GM12878 (cell line): ENCODE measurements at regions not wholly inside any gene's neighbourhood (a gene's known extent, or its start where the extent isn't known, plus 50 kb on each side); places are given as distances from the start of the nearest gene placed in this dataset.

Experiments used
- ATAC-seq: fragments of 200-7000 bp; cut with Tn5 transposase; 3 replicates; pipeline ENCODE4 v1.9.1; 2020; ENCODE audit warnings: mild to moderate bottlenecking, moderate library complexity
- BruUV-seq: library from RNA; stranded (reverse); fragments of 400-500 nt; replicated peaks from 2 replicates; lab custom pipeline; 2021; lab: Mats Ljungman, UMichigan
- CTCF ChIA-PET: fragments of 300-600 bp; sonication (Branson Sonifier 250); formaldehyde crosslinking; extraction: SDS; loops from one replicate; lab custom pipeline; 2021; ENCODE audit warnings: inconsistent platforms; lab: Yijun Ruan, JAX
- POLR2A ChIA-PET: fragments of 350-600 bp; formaldehyde crosslinking; extraction: SDS; loops from one replicate; lab custom pipeline; 2021; ENCODE audit warnings: inconsistent platforms; lab: Charles Lee
- RAD21 ChIA-PET: fragments of 300-600 bp; sonication (Branson Sonifier 250); formaldehyde crosslinking; loops from one replicate; lab custom pipeline; 2023; ENCODE audit warnings: antibody characterized with exemption; ENCODE audit not compliant: unreplicated experiment; lab: Charles Lee
- SMC1A ChIA-PET: fragments of 300-600 bp; sonication (Branson Sonifier 250); formaldehyde crosslinking; loops from one replicate; lab custom pipeline; 2023; ENCODE audit not compliant: unreplicated experiment, uncharacterized antibody; lab: Charles Lee
- DNase-seq: peaks from one replicate; pipeline ENCODE4 v3.0.0-alpha.2; 2011; ENCODE audit warnings: low read depth, low spot score
- FAIRE-seq: peaks from 3 replicates; lab custom pipeline; 2011; peaks lifted over from hg19 to GRCh38; lab: Jason Lieb, UNC
- H2AFZ ChIP-seq: 2 replicates; pipeline ENCODE4 v1.6.0; 2011; ENCODE audit warnings: low read depth, low read length, control low read depth; ENCODE audit not compliant: control insufficient read depth
- H3K27ac ChIP-seq: 2 replicates; pipeline ENCODE4 v1.5.1; 2011; ENCODE audit warnings: control low read depth; ENCODE audit not compliant: control insufficient read depth, insufficient read depth
- H3K27me3 ChIP-seq, 2 experiments: replicated peaks in 1 of 2; 2 replicates each; pipeline versions ENCODE4 v1.6.0 to v1.6.1; 2011; ENCODE audit warnings: low read length in 1 of 2; ENCODE audit not compliant: control insufficient read depth in 2 of 2, insufficient read depth in 2 of 2
- H3K36me3 ChIP-seq, 2 experiments: 2 replicates each; pipeline ENCODE4 v1.5.1; 2011; ENCODE audit warnings: low read length in 1 of 2; ENCODE audit not compliant: control insufficient read depth in 2 of 2, insufficient read depth in 2 of 2
- H3K4me1 ChIP-seq: 2 replicates; pipeline ENCODE4 v1.6.1; 2011; ENCODE audit warnings: mild to moderate bottlenecking, low read length, moderate library complexity, mixed read lengths; ENCODE audit not compliant: control insufficient read depth, insufficient read depth
- H3K4me2 ChIP-seq: 2 replicates; pipeline ENCODE4 v1.6.0; 2011; ENCODE audit warnings: control low read depth; ENCODE audit not compliant: control insufficient read depth, insufficient read depth
- H3K4me3 ChIP-seq: fragments of 200-600 bp; sonication (generic); 2 replicates; pipeline ENCODE4 v1.5.1; 2016
- H3K79me2 ChIP-seq: 2 replicates; pipeline ENCODE4 v1.6.0; 2011; ENCODE audit warnings: low read length; ENCODE audit not compliant: control insufficient read depth, insufficient read depth
- H3K9ac ChIP-seq: 2 replicates; pipeline ENCODE4 v1.8.0; 2011; ENCODE audit warnings: low read length, control low read depth, mixed read lengths; ENCODE audit not compliant: control insufficient read depth, insufficient read depth
- H3K9me3 ChIP-seq: replicated peaks from 3 replicates; pipeline ENCODE4 v1.5.1; 2011; ENCODE audit warnings: mild to moderate bottlenecking, low read length; ENCODE audit not compliant: control insufficient read depth, insufficient read depth
- H4K20me1 ChIP-seq: 2 replicates; pipeline ENCODE4 v1.6.0; 2011; ENCODE audit not compliant: control insufficient read depth, insufficient read depth
- ASH2L ChIP-seq: fragments of 300-600, 200-600 bp; sonication (generic); IDR thresholded peaks from 2 replicates; pipeline ENCODE4 v1.6.1; 2017; ENCODE audit warnings: low read depth, mild to moderate bottlenecking, borderline replicate concordance
- ATF7 ChIP-seq: fragments of 450-650 bp; IDR thresholded peaks from 2 replicates; pipeline ENCODE4 v1.6.1; 2016; ENCODE audit warnings: low read depth, mild to moderate bottlenecking
- BCL11A ChIP-seq: IDR thresholded peaks from 2 replicates; pipeline ENCODE4 v1.6.1; 2011; ENCODE audit warnings: low read depth, low read length
- BRCA1 ChIP-seq: IDR thresholded peaks from 2 replicates; pipeline ENCODE4 v1.6.1; 2011; ENCODE audit warnings: low read depth, low read length, improper control_type of control experiment
- GATAD2B ChIP-seq: fragments of 450-650 bp; conservative IDR thresholded peaks from 2 replicates; pipeline ENCODE4 v1.6.1; 2017; ENCODE audit warnings: low read depth, mild to moderate bottlenecking, moderate library complexity
- IKZF1 ChIP-seq: fragments of 450-650 bp; conservative IDR thresholded peaks from 2 replicates; pipeline ENCODE4 v1.6.1; 2017; ENCODE audit warnings: antibody characterized with exemption, mild to moderate bottlenecking
- NBN ChIP-seq: fragments of 450-650 bp; IDR thresholded peaks from 2 replicates; pipeline ENCODE4 v1.6.1; 2016
- NFYA ChIP-seq: IDR thresholded peaks from 2 replicates; pipeline ENCODE4 v1.6.1; 2011; ENCODE audit warnings: low read depth, mild to moderate bottlenecking, low read length, improper control_type of control experiment, borderline replicate concordance
- NKRF ChIP-seq: fragments of 450-650 bp; conservative IDR thresholded peaks from 2 replicates; pipeline ENCODE4 v1.6.1; 2017; ENCODE audit warnings: mild to moderate bottlenecking, moderate library complexity
- NR2C1 ChIP-seq: fragments of 450-650 bp; IDR thresholded peaks from 2 replicates; pipeline ENCODE4 v1.6.1; 2017; ENCODE audit warnings: antibody characterized with exemption, mild to moderate bottlenecking, moderate library complexity
- PML ChIP-seq: IDR thresholded peaks from 2 replicates; pipeline ENCODE4 v1.6.1; 2012; ENCODE audit warnings: low read length, inconsistent platforms
- SMAD1 ChIP-seq: fragments of 450-650 bp; IDR thresholded peaks from 2 replicates; pipeline ENCODE4 v1.6.1; 2018; ENCODE audit warnings: mild to moderate bottlenecking, low read depth; ENCODE audit not compliant: partially characterized antibody
- SMARCA5 ChIP-seq: fragments of 450-650 bp; IDR thresholded peaks from 2 replicates; pipeline ENCODE4 v1.6.1; 2017; ENCODE audit warnings: mild to moderate bottlenecking
- YY1 ChIP-seq: IDR thresholded peaks from 2 replicates; pipeline ENCODE4 v1.6.1; 2011; ENCODE audit warnings: low read depth, mild to moderate bottlenecking, low read length
- ZBED1 ChIP-seq: IDR thresholded peaks from 2 replicates; pipeline ENCODE4 v1.6.1; 2016; ENCODE audit warnings: borderline replicate concordance
- ZBTB33 ChIP-seq: fragments of 450-650 bp; IDR thresholded peaks from 2 replicates; pipeline ENCODE4 v1.6.1; 2017; ENCODE audit warnings: mild to moderate bottlenecking
- ZNF217 ChIP-seq: fragments of 450-650 bp; IDR thresholded peaks from 2 replicates; pipeline ENCODE4 v1.6.1; 2017; ENCODE audit warnings: antibody characterized with exemption, mild to moderate bottlenecking
- ZNF274 ChIP-seq: IDR thresholded peaks from one replicate; pipeline ENCODE4 v1.8.0; 2011; ENCODE audit not compliant: insufficient read length, insufficient read depth
- WGBS: methylation state at CpG from one replicate; pipeline ENCODE4 v1.1.6; 2016; ENCODE audit warnings: low lambda C conversion rate; ENCODE audit not compliant: insufficient replicate concordance, insufficient coverage; ENCODE audit errors: missing lambda C conversion rate; 5-methylcytosine and 5-hydroxymethylcytosine counted together
- in situ Hi-C: fragments of 300-500 bp; cut with MboI; formaldehyde crosslinking; loops from 9 replicates; pipeline ENCODE4 v1.14.3; 2018; ENCODE audit warnings: mixed read lengths
- intact Hi-C: fragments of 100-400 bp; cut with micrococcal nuclease; formaldehyde crosslinking; loops from one replicate; pipeline ENCODE4 v1.14.2; 2022; ENCODE audit not compliant: unreplicated experiment

GRCh38 chr6:40668203-40668602 is 81.0 kb upstream of the LRFN2 start:
- DNase-seq (no peak), FAIRE-seq (no peak), ATAC-seq (no peak)
- 44% methylated on average over 2 of the region's 2 CpGs for WGBS
- ChIA-PET SMC1A (interaction anchor here (0.5 kb wide), 2 partner anchors 274 to 1160 kb away, joined by 3 read pairs; no protein-coding TSS in a partner anchor), POLR2A (no interaction called here), CTCF (no interaction called here), RAD21 (no interaction called here)
- no peaks in the 10 kb centered on the region for H3K36me3 ChIP-seq
- no peaks in the 10 kb centered on the region for H3K4me1 ChIP-seq
- H3K79me2 ChIP-seq: no peaks in the 10 kb centered on the region
- no peak overlapping the region for H3K4me3 ChIP-seq
- H3K27me3 ChIP-seq: no peaks in the 10 kb centered on the region; a peak in 2 of 4 replicates
- no peak overlapping the region for H3K4me2 ChIP-seq
- in situ Hi-C loops (no loop called here), intact Hi-C loops (no loop called here)
- no peak overlapping the region for H2AFZ ChIP-seq
- no peaks in the 10 kb centered on the region for H4K20me1 ChIP-seq
- no TSS peak for BruUV-seq
- no peak overlapping the region for H3K27ac ChIP-seq
- no peak for TF ChIP-seq BCL11A
- no peak for TF ChIP-seq NBN
- TF ChIP-seq SMAD1: no peak
- no peak for TF ChIP-seq YY1
- no peak for TF ChIP-seq SMARCA5
- no peak for TF ChIP-seq PML
- TF ChIP-seq NR2C1: no peak
- no peak for TF ChIP-seq ATF7
- TF ChIP-seq ZBTB33: no peak
- no peak for TF ChIP-seq GATAD2B
- TF ChIP-seq NFYA: no peak
- TF ChIP-seq ZNF217: no peak
- TF ChIP-seq ASH2L: no peak
- TF ChIP-seq IKZF1: no peak
- no peak for TF ChIP-seq ZBED1
- no peak for TF ChIP-seq ZNF274
- no peak for TF ChIP-seq NKRF
- no peak for TF ChIP-seq BRCA1
- H3K9ac ChIP-seq: no peak overlapping the region
- peaks cover 3% of the 10 kb centered on the region; the same call in 1 of the 3 replicates for H3K9me3 ChIP-seq
